ENCODE measurements at regions not wholly inside any gene's neighbourhood (a gene's known extent, or its start where the extent isn't known, plus 50 kb on each side); places are given as distances from the start of the nearest gene placed in this dataset.

- Mint-ChIP-seq H3K27ac (ENCODE audit: unreplicated experiment) (no peak overlapping the region), H3K27me3 (ENCODE audit: unreplicated experiment) (no peaks in the 10 kb centered on the region), H3K9me3 (ENCODE audit: unreplicated experiment) (no peaks in the 10 kb centered on the region), H3K4me1 (ENCODE audit: unreplicated experiment) (peaks cover 9% of the 10 kb centered on the region), H3K36me3 (ENCODE audit: low read depth, unreplicated experiment) (no peaks in the 10 kb centered on the region), H3K4me3 (ENCODE audit: unreplicated experiment) (no peak overlapping the region)
- DNase-seq (ENCODE audit: low spot score), result no peak
- TF ChIP-seq, protein P1, sequence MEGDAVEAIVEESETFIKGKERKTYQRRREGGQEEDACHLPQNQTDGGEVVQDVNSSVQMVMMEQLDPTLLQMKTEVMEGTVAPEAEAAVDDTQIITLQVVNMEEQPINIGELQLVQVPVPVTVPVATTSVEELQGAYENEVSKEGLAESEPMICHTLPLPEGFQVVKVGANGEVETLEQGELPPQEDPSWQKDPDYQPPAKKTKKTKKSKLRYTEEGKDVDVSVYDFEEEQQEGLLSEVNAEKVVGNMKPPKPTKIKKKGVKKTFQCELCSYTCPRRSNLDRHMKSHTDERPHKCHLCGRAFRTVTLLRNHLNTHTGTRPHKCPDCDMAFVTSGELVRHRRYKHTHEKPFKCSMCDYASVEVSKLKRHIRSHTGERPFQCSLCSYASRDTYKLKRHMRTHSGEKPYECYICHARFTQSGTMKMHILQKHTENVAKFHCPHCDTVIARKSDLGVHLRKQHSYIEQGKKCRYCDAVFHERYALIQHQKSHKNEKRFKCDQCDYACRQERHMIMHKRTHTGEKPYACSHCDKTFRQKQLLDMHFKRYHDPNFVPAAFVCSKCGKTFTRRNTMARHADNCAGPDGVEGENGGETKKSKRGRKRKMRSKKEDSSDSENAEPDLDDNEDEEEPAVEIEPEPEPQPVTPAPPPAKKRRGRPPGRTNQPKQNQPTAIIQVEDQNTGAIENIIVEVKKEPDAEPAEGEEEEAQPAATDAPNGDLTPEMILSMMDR (IDR thresholded peaks at IDR 0.05; ENCODE audit: unreplicated experiment), result no peak
Observed at GRCh38 chr1:22323141-22323845, 128.4 kb upstream of the ZBTB40 start.

DNA sequence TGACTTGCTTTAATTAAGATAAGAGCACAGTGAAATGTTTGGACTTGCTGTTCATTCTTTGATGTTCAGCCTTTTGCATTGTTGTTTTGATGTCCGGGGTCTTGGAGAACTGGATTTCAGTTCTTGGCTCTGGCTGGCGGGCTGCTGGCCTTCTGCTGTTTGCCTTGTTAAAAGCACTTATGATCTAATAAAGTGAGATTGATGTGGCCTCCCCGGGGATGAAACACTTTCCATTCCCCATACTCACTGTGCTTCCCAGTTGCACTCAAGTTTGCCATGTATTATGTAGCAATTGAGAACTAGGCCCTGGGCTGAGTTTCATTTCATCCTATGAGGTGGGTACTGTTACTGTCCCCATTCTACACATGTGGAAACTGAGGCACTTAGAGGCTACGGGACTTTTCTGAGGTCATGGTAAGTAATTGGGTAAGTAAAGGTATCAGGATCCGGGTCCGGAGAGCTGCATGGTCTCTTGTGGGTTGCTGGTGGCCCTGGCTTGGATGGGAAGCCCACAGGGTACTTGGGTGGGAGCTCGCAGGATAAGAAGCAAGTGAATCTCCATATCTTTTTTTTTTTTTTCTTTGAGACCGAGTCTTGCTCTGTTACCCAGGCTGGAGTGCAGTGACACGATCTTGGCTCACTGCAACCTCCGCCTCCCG is 127.7 kb upstream of the ZBTB40 start:
- Mint-ChIP-seq H3K27ac (ENCODE audit: unreplicated experiment) (no peak overlapping the region), H3K36me3 (ENCODE audit: low read depth, unreplicated experiment) (no peaks in the 10 kb centered on the region), H3K4me1 (ENCODE audit: unreplicated experiment) (peaks cover 9% of the 10 kb centered on the region), H3K27me3 (ENCODE audit: unreplicated experiment) (no peaks in the 10 kb centered on the region), H3K9me3 (ENCODE audit: unreplicated experiment) (no peaks in the 10 kb centered on the region), H3K4me3 (ENCODE audit: unreplicated experiment) (no peak overlapping the region)
- TF ChIP-seq, protein P1 (IDR thresholded peaks at IDR 0.05; ENCODE audit: unreplicated experiment), result no peak
- DNase-seq (ENCODE audit: low spot score), result no peak

- Mint-ChIP-seq H3K9me3 (ENCODE audit: unreplicated experiment) (no peaks in the 10 kb centered on the region), H3K4me3 (ENCODE audit: unreplicated experiment) (no peak overlapping the region), H3K4me1 (ENCODE audit: unreplicated experiment) (peaks cover 6% of the 10 kb centered on the region), H3K36me3 (ENCODE audit: low read depth, unreplicated experiment) (no peaks in the 10 kb centered on the region), H3K27me3 (ENCODE audit: unreplicated experiment) (no peaks in the 10 kb centered on the region), H3K27ac (ENCODE audit: unreplicated experiment) (no peak overlapping the region)
- DNase-seq (ENCODE audit: low spot score), result no peak
- TF ChIP-seq, protein P1 (IDR thresholded peaks at IDR 0.05; ENCODE audit: unreplicated experiment), result no peak
Observed at GRCh38 chr1:22325531-22326371, 125.9 kb upstream of the ZBTB40 start.

DNA sequence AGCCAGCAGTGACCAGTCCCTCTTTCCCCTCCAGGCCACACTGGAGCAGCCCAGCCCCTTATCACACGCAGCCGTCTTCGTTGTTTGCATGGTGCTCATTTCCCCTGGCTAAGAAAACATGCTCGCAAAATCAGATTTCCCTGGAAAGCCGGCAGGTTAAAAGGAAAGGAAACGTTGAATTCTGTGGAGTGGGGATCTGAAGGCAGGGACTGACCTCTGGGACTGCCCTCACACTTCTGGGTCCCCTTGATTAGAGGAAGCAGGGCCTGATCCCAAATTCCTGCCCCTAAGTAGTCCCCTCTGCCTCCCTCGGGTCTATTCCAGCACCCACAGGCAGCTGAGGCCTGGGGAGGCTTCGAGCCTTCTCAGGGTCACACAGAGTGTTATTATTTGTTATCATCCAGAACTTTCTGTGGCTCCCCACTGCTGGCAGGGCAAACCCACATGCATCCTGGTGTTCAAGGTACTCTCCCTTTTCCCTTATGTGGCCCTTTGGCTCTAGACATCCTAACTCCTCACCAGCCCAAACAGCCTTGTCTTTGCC is 125.2 kb upstream of the ZBTB40 start:
- DNase-seq (ENCODE audit: low spot score), result no peak
- no peak overlapping the region for H3K27ac Mint-ChIP-seq (ENCODE audit: unreplicated experiment)
- no peaks in the 10 kb centered on the region for H3K36me3 Mint-ChIP-seq (ENCODE audit: low read depth, unreplicated experiment)
- no peaks in the 10 kb centered on the region for H3K27me3 Mint-ChIP-seq (ENCODE audit: unreplicated experiment)
- no peak overlapping the region for H3K4me3 Mint-ChIP-seq (ENCODE audit: unreplicated experiment)
- H3K9me3 Mint-ChIP-seq (ENCODE audit: unreplicated experiment), result no peaks in the 10 kb centered on the region
- H3K4me1 Mint-ChIP-seq (ENCODE audit: unreplicated experiment), result peaks cover 6% of the 10 kb centered on the region
- TF ChIP-seq, protein P1 (IDR thresholded peaks at IDR 0.05; ENCODE audit: unreplicated experiment), result no peak

All from endothelial cell (in vitro differentiated cells).